GM18526 (cell line): ENCODE measurements at regions not wholly inside any gene's neighbourhood (a gene's known extent, or its start where the extent isn't known, plus 50 kb on each side); places are given as distances from the start of the nearest gene placed in this dataset.

ENCODE experiments used
- POLR2A ChIP-seq: IDR thresholded peaks from 3 replicates; pipeline ENCODE4 v1.6.1; 2011; ENCODE audit not compliant: insufficient read length; ENCODE audit errors: extremely low read depth

DNA sequence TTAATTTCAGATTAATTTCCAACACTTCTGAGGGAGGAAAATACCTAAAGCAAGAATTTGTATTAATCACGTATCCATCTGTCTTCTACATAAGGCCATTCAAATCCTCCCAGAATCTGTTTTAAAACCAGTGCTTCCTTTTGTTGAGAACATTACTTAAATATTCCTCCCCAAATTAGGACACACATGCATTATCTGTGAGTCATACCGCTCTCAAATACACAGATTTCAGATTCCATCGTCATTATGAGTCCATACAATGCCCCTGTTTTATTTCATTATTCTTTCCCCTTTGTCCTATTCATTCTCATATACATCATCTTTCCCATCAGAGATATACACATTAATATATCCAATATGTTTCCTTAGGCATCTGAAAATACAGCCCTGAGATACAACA lies 57.3 kb upstream of the PRSS12 start:
- TF ChIP-seq POLR2A, result no peak

DNA sequence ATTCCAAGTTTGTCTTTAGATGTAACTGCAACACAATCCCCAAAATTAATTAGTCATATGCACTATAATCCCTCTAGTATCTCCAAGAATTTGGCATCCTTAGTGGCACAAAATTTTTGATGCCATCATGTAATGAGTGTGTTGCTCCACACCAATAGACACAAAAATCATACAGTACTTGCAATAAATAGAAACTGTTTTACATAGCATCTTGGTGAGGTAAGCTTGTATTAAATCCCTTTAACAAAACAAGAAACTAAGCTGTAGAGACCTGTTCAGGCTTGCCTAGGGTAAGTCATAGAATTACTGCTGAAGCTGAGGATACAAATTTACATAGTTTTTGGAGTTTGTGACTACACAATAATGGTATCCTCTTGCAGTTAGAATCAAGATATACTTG lies 64.5 kb upstream of the PRSS12 start:
- TF ChIP-seq POLR2A, result no peak

DNA sequence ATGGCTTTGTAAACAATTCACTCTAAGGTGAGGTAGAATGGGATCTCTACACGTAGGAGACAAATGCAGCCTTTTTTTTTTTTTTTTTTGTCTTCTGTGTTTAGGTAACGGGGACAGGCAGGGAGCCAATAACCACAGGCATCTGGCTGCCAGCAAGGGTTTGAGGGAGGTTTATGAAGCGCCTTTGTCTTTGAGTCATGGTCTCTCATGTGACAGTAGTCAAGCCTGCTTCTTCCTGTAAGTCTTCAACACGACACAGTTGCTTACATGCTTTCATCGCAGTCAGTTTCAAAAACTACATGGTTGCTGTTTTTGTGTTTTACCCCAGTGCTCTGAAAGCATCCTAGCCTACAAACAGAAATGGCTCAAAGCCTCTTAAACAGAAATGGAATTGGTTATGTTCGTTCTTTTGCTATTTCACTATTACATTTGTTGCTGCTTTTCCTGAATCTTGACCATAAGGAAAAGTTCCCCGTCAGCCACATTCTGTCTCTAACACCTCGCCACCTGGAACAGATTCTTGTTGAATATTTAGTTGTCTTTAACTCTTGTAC lies 127.8 kb upstream of the METTL14 start:
- no peak for TF ChIP-seq POLR2A

DNA sequence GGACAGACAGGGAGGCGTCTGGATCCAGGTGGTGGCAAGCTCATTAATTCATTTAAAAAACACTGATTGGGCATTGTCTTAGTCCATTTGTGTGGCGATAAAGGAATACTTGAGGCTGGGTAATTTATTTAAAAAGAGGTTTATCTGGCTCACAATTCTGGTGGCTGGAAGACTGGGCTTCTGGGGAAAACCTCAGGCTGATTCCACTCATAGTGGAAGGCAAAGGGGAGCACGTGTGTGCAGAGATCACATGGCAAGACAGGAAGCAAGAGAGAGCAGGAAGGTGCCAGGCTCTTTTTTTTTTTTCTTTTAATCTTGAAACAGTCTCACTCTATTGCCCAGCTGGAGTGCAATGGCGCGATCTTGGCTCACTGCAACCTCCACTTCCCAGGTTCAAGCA lies 100.2 kb upstream of the METTL14 start:
- TF ChIP-seq POLR2A, result no peak

GRCh38 chr4:118586357-118586790 lies 98.8 kb upstream of the METTL14 start:
- TF ChIP-seq POLR2A, result no peak

- no peak for TF ChIP-seq POLR2A
Observed at GRCh38 chr4:118587116-118587831, 97.9 kb upstream of the METTL14 start.

- TF ChIP-seq POLR2A, result no peak
Observed at GRCh38 chr4:118587946-118588345, 97.2 kb upstream of the METTL14 start.

- TF ChIP-seq POLR2A, result no peak
Observed at GRCh38 chr4:118589471-118590055, 95.6 kb upstream of the METTL14 start.

GRCh38 chr4:118591339-118592046 lies 93.7 kb upstream of the METTL14 start:
- TF ChIP-seq POLR2A, result peak; percentile 54
